Breast epithelium (tissue), 4 donors: ENCODE measurements at regions not wholly inside any gene's neighbourhood (a gene's known extent, or its start where the extent isn't known, plus 50 kb on each side); places are given as distances from the start of the nearest gene placed in this dataset.

Experiments
- DNase-seq, 2 donors: peaks; one replicate each; pipeline ENCODE4 v3.0.0-alpha.2; 2019; ENCODE audit warnings: low spot score in 2 of 2
- H3K27ac ChIP-seq, 2 donors: fragments of 200-600 bp; sonication (generic) in 1 of 2; one replicate each; pipeline ENCODE4 v1.5.1; 2016 to 2019; ENCODE audit warnings: mild to moderate bottlenecking in 1 of 2
- H3K27me3 ChIP-seq, 2 donors: fragments of 200-600 bp; sonication (generic) in 1 of 2; one replicate each; pipeline versions ENCODE4 v1.5.1 to v1.6.0; 2017 to 2019; ENCODE audit warnings: control low read depth in 1 of 2, mild to moderate bottlenecking in 1 of 2
- H3K36me3 ChIP-seq: fragments of 200-600 bp; one replicate; pipeline ENCODE4 v1.5.1; 2019
- H3K4me1 ChIP-seq, 2 donors: fragments of 200-600 bp; sonication (generic); one replicate each; pipeline ENCODE4 v1.5.1; 2016 to 2019; ENCODE audit warnings: control low read depth in 1 of 2
- H3K4me3 ChIP-seq, 3 donors: fragments of 200-600 bp; sonication (generic); 1 replicate in 2 of 3; 2 replicates in 1 of 3; pipeline ENCODE4 v1.5.1; 2016 to 2019; ENCODE audit warnings: mild to moderate bottlenecking in 3 of 3, moderate library complexity in 2 of 3
- H3K9me3 ChIP-seq, 2 donors: fragments of 200-600 bp; sonication (generic) in 1 of 2; one replicate each; pipeline ENCODE4 v1.5.1; 2016 to 2019; ENCODE audit warnings: control low read depth in 1 of 2
- POLR2A ChIP-seq: fragments of 450-650 bp; IDR thresholded peaks from one replicate; pipeline ENCODE4 v1.6.1; 2016; ENCODE audit warnings: antibody characterized with exemption, mild to moderate bottlenecking, moderate library complexity
- POLR2AphosphoS5 ChIP-seq, 3 donors: sonication (generic); formaldehyde crosslinking; IDR thresholded peaks; one replicate each; pipeline ENCODE4 v1.6.1; 2017; ENCODE audit warnings: antibody characterized with exemption in 3 of 3
- intact Hi-C: fragments of 100-400 bp; cut with DNase I; formaldehyde crosslinking; loops from one replicate; pipeline ENCODE4 v1.15.1; 2023; ENCODE audit warnings: low total_unique reads
- TF ChIP-seq, protein P1 (sequence below), 3 donors: fragments of 450-650 bp; IDR thresholded peaks; one replicate each; pipeline ENCODE4 v1.5.1; 2016 to 2017; ENCODE audit warnings: antibody characterized with exemption in 3 of 3, mild to moderate bottlenecking in 3 of 3, moderate library complexity in 3 of 3

DNA sequence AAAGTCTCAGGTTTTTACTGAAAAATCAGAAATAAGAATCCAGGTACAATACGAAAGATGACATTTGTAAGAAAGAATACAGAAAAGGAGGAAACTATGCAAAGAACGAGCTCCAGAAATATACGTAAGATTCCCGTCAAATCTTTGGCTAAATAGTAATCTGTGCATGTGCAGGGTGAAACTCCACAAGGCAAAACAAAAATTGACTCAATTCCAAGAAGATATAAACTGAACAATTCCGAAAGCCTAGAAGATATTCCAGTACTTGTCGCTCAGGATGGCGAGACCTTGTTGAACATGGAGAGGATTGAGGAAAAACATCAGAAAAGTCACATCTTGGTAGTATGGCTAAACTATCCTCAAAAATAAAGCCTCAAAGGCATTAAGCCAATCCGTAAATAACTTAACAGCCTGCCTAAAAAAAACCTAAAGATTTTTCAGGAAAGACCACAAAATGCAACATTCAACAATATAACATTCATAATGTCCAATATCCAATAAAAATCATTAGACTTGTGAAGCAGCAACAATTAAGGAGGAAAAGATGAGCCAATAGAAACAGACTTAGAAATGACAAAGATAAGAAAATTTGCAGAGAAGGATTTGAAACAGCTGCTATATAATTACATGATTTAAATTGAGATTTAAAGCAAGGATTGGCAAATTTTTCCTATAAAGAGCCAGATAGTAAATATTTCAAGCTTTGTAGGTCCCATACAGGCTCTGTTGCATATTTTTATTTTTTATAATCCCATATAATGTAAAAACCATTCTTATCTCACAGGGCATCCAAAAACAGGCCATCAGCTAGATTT lies 166.4 kb upstream of the UBASH3B start:
- H3K4me3 ChIP-seq, result no peak overlapping the region
- TF ChIP-seq, protein P1, sequence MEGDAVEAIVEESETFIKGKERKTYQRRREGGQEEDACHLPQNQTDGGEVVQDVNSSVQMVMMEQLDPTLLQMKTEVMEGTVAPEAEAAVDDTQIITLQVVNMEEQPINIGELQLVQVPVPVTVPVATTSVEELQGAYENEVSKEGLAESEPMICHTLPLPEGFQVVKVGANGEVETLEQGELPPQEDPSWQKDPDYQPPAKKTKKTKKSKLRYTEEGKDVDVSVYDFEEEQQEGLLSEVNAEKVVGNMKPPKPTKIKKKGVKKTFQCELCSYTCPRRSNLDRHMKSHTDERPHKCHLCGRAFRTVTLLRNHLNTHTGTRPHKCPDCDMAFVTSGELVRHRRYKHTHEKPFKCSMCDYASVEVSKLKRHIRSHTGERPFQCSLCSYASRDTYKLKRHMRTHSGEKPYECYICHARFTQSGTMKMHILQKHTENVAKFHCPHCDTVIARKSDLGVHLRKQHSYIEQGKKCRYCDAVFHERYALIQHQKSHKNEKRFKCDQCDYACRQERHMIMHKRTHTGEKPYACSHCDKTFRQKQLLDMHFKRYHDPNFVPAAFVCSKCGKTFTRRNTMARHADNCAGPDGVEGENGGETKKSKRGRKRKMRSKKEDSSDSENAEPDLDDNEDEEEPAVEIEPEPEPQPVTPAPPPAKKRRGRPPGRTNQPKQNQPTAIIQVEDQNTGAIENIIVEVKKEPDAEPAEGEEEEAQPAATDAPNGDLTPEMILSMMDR (IDR thresholded peaks at IDR 0.05), result no peak
- TF ChIP-seq POLR2AphosphoS5 (IDR thresholded peaks at IDR 0.05) (no peak), POLR2A (no peak)
- no peak for DNase-seq
- H3K4me1 ChIP-seq, result no peaks in the 10 kb centered on the region
- no peaks in the 10 kb centered on the region for H3K27me3 ChIP-seq
- intact Hi-C loops, result no loop called here
- no peaks in the 10 kb centered on the region for H3K36me3 ChIP-seq
- H3K9me3 ChIP-seq, result peaks cover 0 to 10% of the 10 kb centered on the region in 2 donors
- H3K27ac ChIP-seq, result no peak overlapping the region

DNA sequence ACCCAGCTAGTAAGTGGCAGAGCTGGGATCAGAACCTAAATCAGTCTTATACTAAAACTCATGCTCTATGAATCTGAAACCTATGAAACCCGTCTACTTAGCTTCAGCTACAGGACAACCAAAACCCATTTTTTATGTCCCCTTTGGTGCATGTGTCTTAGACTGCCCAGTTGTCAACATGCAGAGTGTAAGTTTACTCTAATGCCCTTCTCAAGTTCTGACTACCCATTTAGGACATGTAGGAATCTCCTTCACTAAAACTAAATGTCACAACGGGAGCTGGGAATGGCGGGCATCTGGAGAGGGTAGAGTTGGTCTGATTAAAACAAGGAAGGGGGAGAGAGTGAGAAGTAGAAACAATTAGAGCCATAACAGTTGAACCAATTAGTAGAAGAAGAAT lies 167.9 kb upstream of the UBASH3B start:
- Histone ChIP-seq H3K9me3 (peaks cover 0 to 20% of the 10 kb centered on the region in 2 donors), H3K27ac (no peak overlapping the region), H3K36me3 (no peaks in the 10 kb centered on the region), H3K4me1 (no peaks in the 10 kb centered on the region), H3K27me3 (no peaks in the 10 kb centered on the region), H3K4me3 (no peak overlapping the region)
- intact Hi-C loops, result loop anchor here (2.0 kb wide), 1 partner anchor 23 kb away; no protein-coding TSS in a partner anchor
- no peak for DNase-seq
- TF ChIP-seq, protein P1 (IDR thresholded peaks at IDR 0.05), result no peak
- TF ChIP-seq POLR2AphosphoS5 (IDR thresholded peaks at IDR 0.05) (no peak), POLR2A (no peak)

DNA sequence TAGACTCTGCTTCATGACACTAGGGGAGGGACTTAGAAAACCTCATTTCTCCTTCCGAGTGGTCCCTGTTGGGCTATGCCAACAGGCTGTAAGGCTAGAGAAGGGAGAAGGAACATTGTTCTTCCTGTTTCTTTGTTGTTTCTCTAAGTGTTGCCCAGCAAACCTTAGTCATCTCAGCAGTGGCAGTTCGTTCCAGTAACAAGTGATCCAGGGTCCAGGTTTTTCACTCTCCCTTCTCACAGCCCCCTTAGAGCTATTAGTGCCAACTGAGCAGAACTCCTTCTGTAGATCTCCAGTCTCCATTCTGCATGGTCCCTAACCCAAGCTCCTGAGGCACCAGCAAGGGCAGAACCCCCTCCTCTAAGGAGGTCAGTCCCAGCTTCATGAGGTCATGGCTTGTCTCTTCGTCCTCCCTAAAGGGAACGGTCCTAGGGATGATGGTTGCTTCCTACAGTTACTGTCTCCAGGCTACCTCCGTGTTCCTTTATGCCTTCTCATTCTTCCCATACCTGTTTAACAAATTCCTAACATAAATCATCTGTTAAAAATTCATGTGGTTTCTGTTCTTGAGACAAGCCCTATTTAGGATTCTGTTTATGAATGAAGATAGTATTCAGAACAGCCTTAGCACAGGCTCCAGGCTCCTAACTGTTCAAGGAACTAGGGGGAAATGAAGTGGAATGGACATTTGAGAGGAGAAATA lies 168.6 kb upstream of the UBASH3B start:
- intact Hi-C loops, result loop anchor here (2.0 kb wide), 1 partner anchor 22 kb away; no protein-coding TSS in a partner anchor

DNA sequence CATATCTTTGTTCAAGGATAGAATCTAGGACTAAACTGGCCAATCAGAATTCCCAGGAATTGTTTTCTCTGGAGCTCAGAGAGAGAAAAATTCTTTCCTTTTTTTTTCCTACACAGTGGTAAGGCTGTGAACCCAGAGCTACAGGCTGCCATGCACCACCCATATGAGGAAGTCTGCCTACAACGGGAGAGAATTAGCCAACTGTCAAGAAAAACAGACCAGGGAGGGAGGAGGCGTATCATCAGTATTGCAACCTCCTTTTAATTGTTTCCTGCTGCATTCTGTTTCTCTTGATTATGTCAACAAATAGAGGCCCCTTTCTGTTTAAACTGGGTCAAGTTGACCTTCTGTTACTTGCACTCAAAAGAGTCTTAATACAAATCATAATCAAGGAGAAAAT lies 176.5 kb upstream of the UBASH3B start:
- Histone ChIP-seq H3K4me3 (no peak overlapping the region), H3K4me1 (no peaks in the 10 kb centered on the region), H3K27me3 (no peaks in the 10 kb centered on the region), H3K9me3 (peaks cover 0 to 9% of the 10 kb centered on the region in 2 donors), H3K36me3 (no peaks in the 10 kb centered on the region), H3K27ac (peak overlapping the region in 1 of 2 donors; percentile 50)
- DNase-seq, result no peak
- intact Hi-C loops, result no loop called here
- TF ChIP-seq, protein P1 (IDR thresholded peaks at IDR 0.05), result no peak
- TF ChIP-seq POLR2AphosphoS5 (IDR thresholded peaks at IDR 0.05) (no peak), POLR2A (no peak)

More for the DNA sequence above, 168.6 kb upstream of the UBASH3B start:
- H3K27ac ChIP-seq, result no peak overlapping the region
- no peak for DNase-seq
- TF ChIP-seq POLR2A (no peak), POLR2AphosphoS5 (IDR thresholded peaks at IDR 0.05) (no peak)
- TF ChIP-seq, protein P1 (IDR thresholded peaks at IDR 0.05), result no peak
- H3K4me1 ChIP-seq, result no peaks in the 10 kb centered on the region
- H3K4me3 ChIP-seq, result no peak overlapping the region
- H3K27me3 ChIP-seq, result no peaks in the 10 kb centered on the region
- H3K9me3 ChIP-seq, result peaks cover 0 to 20% of the 10 kb centered on the region in 2 donors
- H3K36me3 ChIP-seq, result no peaks in the 10 kb centered on the region

DNA sequence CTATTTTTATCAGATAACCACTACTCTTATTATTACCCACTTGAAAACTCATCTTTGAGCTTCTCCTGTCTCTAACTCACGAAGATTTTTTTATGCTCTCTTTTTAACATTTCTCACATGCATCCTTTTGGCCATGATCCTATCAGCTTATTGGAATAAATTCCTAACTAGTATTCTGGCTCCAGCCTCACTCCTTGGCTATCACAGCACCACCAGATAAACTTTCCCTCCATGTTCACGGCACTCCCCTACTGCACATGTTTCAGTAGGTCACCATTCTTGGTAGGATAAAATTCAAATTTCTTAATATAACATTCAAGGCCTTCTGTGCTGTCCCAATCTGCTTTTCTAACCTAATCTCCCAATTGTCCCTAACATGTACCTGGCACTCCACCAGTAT lies 186.6 kb upstream of the UBASH3B start:
- intact Hi-C loops, result no loop called here
- no peak for TF ChIP-seq POLR2AphosphoS5 (IDR thresholded peaks at IDR 0.05)
- no peak for TF ChIP-seq POLR2A
- TF ChIP-seq, protein P1 (IDR thresholded peaks at IDR 0.05), result no peak
- no peaks in the 10 kb centered on the region for H3K27me3 ChIP-seq
- no peak overlapping the region for H3K27ac ChIP-seq
- no peaks in the 10 kb centered on the region for H3K36me3 ChIP-seq
- no peak for DNase-seq
- H3K4me3 ChIP-seq, result no peak overlapping the region
- H3K9me3 ChIP-seq, result peaks cover 0 to 4% of the 10 kb centered on the region in 2 donors
- H3K4me1 ChIP-seq, result no peaks in the 10 kb centered on the region
